Vagina (tissue), 2 donors: ENCODE measurements at regions not wholly inside any gene's neighbourhood (a gene's known extent, or its start where the extent isn't known, plus 50 kb on each side); places are given as distances from the start of the nearest gene placed in this dataset.

Experiments
- POLR2A ChIP-seq, 2 donors: fragments of 450-650 bp; IDR thresholded peaks; one replicate each; pipeline ENCODE4 v1.6.1; 2017; ENCODE audit warnings: antibody characterized with exemption in 2 of 2, mild to moderate bottlenecking in 2 of 2, moderate library complexity in 2 of 2
- POLR2AphosphoS5 ChIP-seq, 2 donors: sonication (generic); formaldehyde crosslinking; IDR thresholded peaks; one replicate each; pipeline ENCODE4 v1.9.0; 2017; ENCODE audit warnings: antibody characterized with exemption in 2 of 2, mild to moderate bottlenecking in 2 of 2, low read depth in 1 of 2; ENCODE audit not compliant: insufficient read depth in 1 of 2
- TF ChIP-seq, protein P1 (sequence below), 3 experiments: fragments of 450-650 bp in 2 of 3; fragments of 200-600 bp in 1 of 3; sonication (generic) in 1 of 3; IDR thresholded peaks; one replicate each; pipeline ENCODE4 v1.5.1; 2017 to 2019; ENCODE audit warnings: antibody characterized with exemption in 3 of 3, mild to moderate bottlenecking in 2 of 3, moderate library complexity in 2 of 3

DNA sequence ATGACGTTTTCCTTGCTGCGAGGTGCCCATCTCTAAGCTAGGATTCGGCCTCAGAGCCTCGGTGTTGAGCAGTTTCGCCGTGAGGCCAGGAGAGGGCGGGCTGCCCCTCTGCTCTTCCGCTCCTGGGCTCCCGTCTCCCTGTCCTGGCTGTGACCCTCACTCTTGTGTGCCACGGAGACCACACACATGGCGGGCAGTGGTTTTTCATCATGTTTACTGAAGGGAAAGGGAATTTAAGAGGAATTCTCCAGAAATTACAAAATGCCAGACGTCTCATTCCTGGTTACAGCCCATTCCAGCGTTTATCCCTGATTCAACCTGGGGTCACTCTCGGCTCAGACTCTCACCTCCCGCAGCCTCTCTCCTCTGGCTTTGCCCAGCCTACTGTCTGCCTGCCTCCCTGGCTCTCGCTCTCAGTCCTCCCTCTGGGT lies 96.8 kb upstream of the ELAC2 start:
- TF ChIP-seq POLR2AphosphoS5 (IDR thresholded peaks at IDR 0.05; ENCODE audit: insufficient read depth in 1 of 2, low read depth in 1 of 2) (no peak), POLR2A (IDR thresholded peaks at IDR 0.05) (no peak)
- TF ChIP-seq, protein P1, sequence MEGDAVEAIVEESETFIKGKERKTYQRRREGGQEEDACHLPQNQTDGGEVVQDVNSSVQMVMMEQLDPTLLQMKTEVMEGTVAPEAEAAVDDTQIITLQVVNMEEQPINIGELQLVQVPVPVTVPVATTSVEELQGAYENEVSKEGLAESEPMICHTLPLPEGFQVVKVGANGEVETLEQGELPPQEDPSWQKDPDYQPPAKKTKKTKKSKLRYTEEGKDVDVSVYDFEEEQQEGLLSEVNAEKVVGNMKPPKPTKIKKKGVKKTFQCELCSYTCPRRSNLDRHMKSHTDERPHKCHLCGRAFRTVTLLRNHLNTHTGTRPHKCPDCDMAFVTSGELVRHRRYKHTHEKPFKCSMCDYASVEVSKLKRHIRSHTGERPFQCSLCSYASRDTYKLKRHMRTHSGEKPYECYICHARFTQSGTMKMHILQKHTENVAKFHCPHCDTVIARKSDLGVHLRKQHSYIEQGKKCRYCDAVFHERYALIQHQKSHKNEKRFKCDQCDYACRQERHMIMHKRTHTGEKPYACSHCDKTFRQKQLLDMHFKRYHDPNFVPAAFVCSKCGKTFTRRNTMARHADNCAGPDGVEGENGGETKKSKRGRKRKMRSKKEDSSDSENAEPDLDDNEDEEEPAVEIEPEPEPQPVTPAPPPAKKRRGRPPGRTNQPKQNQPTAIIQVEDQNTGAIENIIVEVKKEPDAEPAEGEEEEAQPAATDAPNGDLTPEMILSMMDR (IDR thresholded peaks at IDR 0.05): peak in 1 of 3 experiments; percentile 42
